Mesendoderm (in vitro differentiated cells): ENCODE measurements at regions not wholly inside any gene's neighbourhood (a gene's known extent, or its start where the extent isn't known, plus 50 kb on each side); places are given as distances from the start of the nearest gene placed in this dataset.

Experiments
- DNase-seq: peaks from one replicate; pipeline ENCODE4 v3.0.0; 2013
- H2AK5ac ChIP-seq: 2 replicates; pipeline ENCODE4 v1.6.1; 2013; ENCODE audit warnings: low read length, inconsistent platforms
- H2BK120ac ChIP-seq: 2 replicates; pipeline ENCODE4 v1.6.1; 2013; ENCODE audit warnings: low read depth, mild to moderate bottlenecking, low read length, moderate library complexity, mixed read lengths
- H2BK15ac ChIP-seq: replicated peaks from 2 replicates; pipeline ENCODE4 v1.6.1; 2013; ENCODE audit warnings: low read depth, mild to moderate bottlenecking, moderate library complexity
- H2BK5ac ChIP-seq: 2 replicates; pipeline ENCODE4 v1.6.1; 2013; ENCODE audit warnings: low read length, inconsistent platforms
- H3K18ac ChIP-seq: 2 replicates; pipeline ENCODE4 v1.6.1; 2013; ENCODE audit warnings: mild to moderate bottlenecking, low read length, mixed read lengths
- H3K23ac ChIP-seq: one replicate; pipeline ENCODE4 v1.6.1; 2013; ENCODE audit warnings: low read length
- H3K27ac ChIP-seq: 2 replicates; pipeline ENCODE4 v1.5.1; 2013; ENCODE audit warnings: low read depth, mild to moderate bottlenecking, inconsistent platforms, low read length, moderate library complexity
- H3K27me3 ChIP-seq: 2 replicates; pipeline ENCODE4 v1.6.1; 2013; ENCODE audit warnings: low read length, control low read depth, mild to moderate bottlenecking, inconsistent platforms; ENCODE audit not compliant: insufficient read depth, poor library complexity
- H3K36me3 ChIP-seq: 2 replicates; pipeline ENCODE4 v1.6.1; 2013; ENCODE audit warnings: low read length, inconsistent platforms; ENCODE audit not compliant: control insufficient read depth, insufficient read depth
- H3K4ac ChIP-seq: one replicate; pipeline ENCODE4 v1.6.1; 2013; ENCODE audit warnings: low read depth, mild to moderate bottlenecking, low read length, moderate library complexity
- H3K4me1 ChIP-seq: 2 replicates; pipeline ENCODE4 v1.6.1; 2013; ENCODE audit warnings: low read depth, low read length, inconsistent platforms; ENCODE audit not compliant: control insufficient read depth
- H3K4me2 ChIP-seq: 2 replicates; pipeline ENCODE4 v1.6.1; 2013; ENCODE audit warnings: low read length
- H3K4me3 ChIP-seq: 2 replicates; pipeline ENCODE4 v1.5.1; 2013; ENCODE audit warnings: mild to moderate bottlenecking, low read length
- H3K56ac ChIP-seq: one replicate; pipeline ENCODE4 v1.6.1; 2013; ENCODE audit warnings: low read length
- H3K79me1 ChIP-seq: 2 replicates; pipeline ENCODE4 v1.6.1; 2013; ENCODE audit warnings: low read length, inconsistent platforms
- H3K79me2 ChIP-seq: 2 replicates; pipeline ENCODE4 v1.6.1; 2013; ENCODE audit warnings: mild to moderate bottlenecking, low read length; ENCODE audit not compliant: control insufficient read depth, insufficient read depth
- H3K9ac ChIP-seq: 2 replicates; pipeline ENCODE4 v1.6.1; 2013; ENCODE audit warnings: low read length, inconsistent platforms
- H4K5ac ChIP-seq: one replicate; pipeline ENCODE4 v1.6.1; 2013; ENCODE audit warnings: low read length
- H4K8ac ChIP-seq: one replicate; pipeline ENCODE4 v1.6.1; 2013; ENCODE audit warnings: low read depth, mild to moderate bottlenecking, control low read depth, low read length, moderate library complexity
- WGBS: extraction: QIAGEN DNeasy Blood & Tissue Kit; methylation state at CpG from one replicate; pipeline ENCODE4 v1.1.7; 2013; ENCODE audit warnings: low lambda C conversion rate, missing lambda C conversion rate; ENCODE audit not compliant: insufficient coverage; ENCODE audit errors: extremely low coverage; 5-methylcytosine and 5-hydroxymethylcytosine counted together

DNA sequence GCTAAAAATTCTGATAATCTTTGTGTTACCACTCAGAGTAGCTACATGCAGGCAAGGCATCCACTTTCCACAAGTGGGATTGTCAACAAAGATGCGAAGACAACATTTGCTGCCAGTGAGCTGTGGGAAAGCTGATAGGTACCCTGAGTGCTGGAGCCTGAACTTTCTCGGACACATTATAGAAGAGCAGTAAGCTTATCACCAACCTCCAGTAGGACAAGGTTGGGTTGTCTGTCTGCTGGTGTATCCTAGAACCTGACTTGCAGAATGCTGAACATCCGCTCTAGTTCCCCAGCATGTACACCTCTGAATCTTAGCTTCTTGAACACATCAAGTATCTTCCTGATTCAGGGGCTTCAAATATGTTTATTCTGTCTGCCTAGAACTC lies 103.8 kb upstream of the PPM1H start:
- no CpG with 5 or more reads among the region's 3 CpGs for WGBS
- no peaks in the 10 kb centered on the region for H3K36me3 ChIP-seq
- H3K56ac ChIP-seq = no peak overlapping the region
- no peak overlapping the region for H4K8ac ChIP-seq
- no peaks in the 10 kb centered on the region for H3K4me1 ChIP-seq
- H3K79me2 ChIP-seq = no peaks in the 10 kb centered on the region
- H3K4me2 ChIP-seq = no peak overlapping the region
- DNase-seq = no peak
- no peak overlapping the region for H3K27ac ChIP-seq
- H2BK120ac ChIP-seq = no peak overlapping the region
- H3K23ac ChIP-seq = no peak overlapping the region
- no peak overlapping the region for H3K18ac ChIP-seq
- no peak overlapping the region for H2AK5ac ChIP-seq
- H3K27me3 ChIP-seq = no peaks in the 10 kb centered on the region
- H4K5ac ChIP-seq = no peak overlapping the region
- no peak overlapping the region for H2BK5ac ChIP-seq
- H3K4ac ChIP-seq = no peak overlapping the region
- no peak overlapping the region for H3K9ac ChIP-seq
- no peaks in the 10 kb centered on the region for H3K79me1 ChIP-seq
- H3K4me3 ChIP-seq = no peak overlapping the region
- no peak overlapping the region for H2BK15ac ChIP-seq

DNA sequence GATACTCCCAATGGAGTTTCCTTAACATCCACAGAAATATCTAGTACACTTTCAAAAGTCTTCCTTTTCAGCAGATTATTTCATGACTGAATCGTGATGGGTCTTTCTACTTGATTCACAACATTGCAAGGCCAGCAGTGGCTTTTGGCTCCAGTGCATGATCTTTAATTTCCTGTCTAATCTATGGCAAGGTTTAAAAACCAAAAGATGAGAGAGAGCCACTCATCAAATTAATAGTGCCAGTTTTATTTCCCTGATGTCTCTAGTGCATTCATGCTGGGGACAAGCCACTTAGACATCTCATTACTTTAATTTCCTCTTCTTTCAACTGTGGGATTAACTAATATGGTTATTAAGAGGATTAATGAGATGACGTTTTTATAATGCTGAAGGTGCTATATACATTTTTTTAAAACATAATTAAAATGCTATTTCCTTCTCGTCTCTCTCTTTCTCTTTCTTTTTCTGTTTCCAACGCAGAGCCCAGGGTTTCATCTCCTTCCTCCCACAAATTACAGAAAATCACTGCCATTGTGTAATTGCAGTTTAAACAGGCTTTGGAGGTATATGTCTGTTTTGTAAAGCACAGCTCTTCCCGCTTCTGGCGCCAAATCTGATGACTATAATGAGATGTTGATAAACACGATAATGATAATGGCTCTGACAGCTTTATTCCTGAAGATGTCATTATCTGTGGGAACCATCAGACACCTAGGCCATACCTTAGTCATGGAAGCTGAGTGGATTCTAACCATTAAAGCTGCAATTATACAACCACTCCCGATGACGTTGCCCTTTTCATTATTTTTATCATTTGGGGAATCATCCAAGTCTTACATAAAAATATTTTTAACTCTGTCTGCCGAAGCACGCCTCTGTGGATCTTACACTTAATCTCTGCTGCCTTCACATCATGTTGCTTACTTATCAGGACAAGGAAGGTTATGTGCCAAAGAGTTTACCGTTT lies 103.1 kb upstream of the PPM1H start:
- Histone ChIP-seq H3K79me2 (no peaks in the 10 kb centered on the region), H3K18ac (no peak overlapping the region), H2BK5ac (no peak overlapping the region), H3K27ac (no peak overlapping the region), H3K4me2 (no peak overlapping the region), H3K36me3 (no peaks in the 10 kb centered on the region), H2AK5ac (no peak overlapping the region), H2BK15ac (no peak overlapping the region), H4K8ac (no peak overlapping the region), H3K9ac (no peak overlapping the region), H3K23ac (no peak overlapping the region), H3K4me3 (no peak overlapping the region), H4K5ac (no peak overlapping the region), H3K27me3 (no peaks in the 10 kb centered on the region), H3K4ac (no peak overlapping the region), H2BK120ac (no peak overlapping the region), H3K79me1 (no peaks in the 10 kb centered on the region), H3K4me1 (no peaks in the 10 kb centered on the region), H3K56ac (no peak overlapping the region)
- DNase-seq = no peak
- WGBS = no CpG with 5 or more reads among the region's 12 CpGs

DNA sequence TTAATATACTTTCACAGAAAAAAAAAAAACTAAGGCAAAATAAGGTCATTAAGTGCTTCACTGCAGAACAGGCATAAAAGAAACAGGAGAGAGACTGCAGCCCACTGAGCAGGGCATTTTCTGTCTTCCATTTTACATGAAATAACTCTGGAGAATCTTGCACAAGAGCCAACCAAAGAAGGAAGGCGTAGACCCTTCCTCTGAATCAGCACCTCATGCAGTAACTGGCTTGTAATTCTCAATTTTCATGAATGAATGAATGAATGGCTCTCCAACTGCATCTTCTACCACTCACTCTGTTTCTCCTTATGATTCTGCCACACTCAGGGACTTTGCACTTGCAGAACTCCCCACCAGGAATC lies 102.0 kb upstream of the PPM1H start:
- no peak overlapping the region for H3K18ac ChIP-seq
- WGBS = no CpG with 5 or more reads among the region's 1 CpG

DNA sequence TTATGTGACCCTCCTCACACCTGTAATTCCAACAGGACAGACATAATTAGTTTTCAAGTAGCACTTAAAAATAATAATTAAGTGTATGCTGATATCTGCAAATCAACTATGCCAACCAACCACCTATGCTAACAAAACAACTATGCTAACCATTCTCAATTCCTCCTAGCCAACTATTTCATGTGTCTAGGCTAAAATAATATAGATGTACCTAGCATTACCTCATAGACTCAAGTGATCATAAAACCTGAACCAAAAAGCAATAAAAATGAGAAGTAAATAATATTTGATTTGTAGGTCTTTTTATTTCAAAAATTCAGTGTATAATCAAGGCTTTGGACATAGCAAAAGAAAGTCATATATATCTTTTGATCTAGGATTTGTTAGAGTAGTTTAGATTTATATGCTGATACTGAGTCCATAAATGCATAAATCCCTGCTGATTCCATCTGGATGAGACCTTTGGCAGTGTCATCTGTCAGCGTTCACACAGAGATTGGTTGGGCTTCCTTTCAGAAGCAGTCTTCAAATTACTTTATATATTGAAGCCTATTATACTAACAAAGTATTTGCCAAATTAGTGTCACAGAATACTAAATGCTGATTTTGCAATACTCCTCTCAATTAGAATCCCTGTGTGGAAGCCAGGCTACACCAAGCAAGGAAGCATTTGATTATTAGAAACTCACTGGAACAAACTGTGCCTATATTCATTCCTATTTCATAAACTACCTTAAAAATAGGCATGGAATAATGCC lies 101.4 kb upstream of the PPM1H start:
- H3K36me3 ChIP-seq = no peaks in the 10 kb centered on the region
- no peaks in the 10 kb centered on the region for H3K4me1 ChIP-seq
- H3K79me1 ChIP-seq = no peaks in the 10 kb centered on the region
- H4K8ac ChIP-seq = no peak overlapping the region
- H3K27me3 ChIP-seq = no peaks in the 10 kb centered on the region
- no peak overlapping the region for H2BK5ac ChIP-seq
- no peaks in the 10 kb centered on the region for H3K79me2 ChIP-seq
- no peak overlapping the region for H3K27ac ChIP-seq
- no peak overlapping the region for H3K18ac ChIP-seq
- H3K4me3 ChIP-seq = no peak overlapping the region
- no peak overlapping the region for H2AK5ac ChIP-seq
- WGBS = no CpG with 5 or more reads among the region's 1 CpG
- H3K56ac ChIP-seq = no peak overlapping the region
- no peak overlapping the region for H3K23ac ChIP-seq
- no peak overlapping the region for H2BK120ac ChIP-seq
- H3K4me2 ChIP-seq = no peak overlapping the region
- no peak overlapping the region for H2BK15ac ChIP-seq
- H4K5ac ChIP-seq = no peak overlapping the region
- no peak overlapping the region for H3K4ac ChIP-seq
- no peak overlapping the region for H3K9ac ChIP-seq
- DNase-seq = no peak

More for the DNA sequence above, 102.0 kb upstream of the PPM1H start:
- Histone ChIP-seq H2AK5ac (no peak overlapping the region), H3K4ac (no peak overlapping the region), H3K4me2 (no peak overlapping the region), H2BK15ac (no peak overlapping the region), H2BK5ac (no peak overlapping the region), H3K27me3 (no peaks in the 10 kb centered on the region), H3K4me1 (no peaks in the 10 kb centered on the region), H4K5ac (no peak overlapping the region), H3K27ac (no peak overlapping the region), H2BK120ac (no peak overlapping the region), H3K23ac (no peak overlapping the region), H3K9ac (no peak overlapping the region), H4K8ac (no peak overlapping the region), H3K56ac (no peak overlapping the region), H3K36me3 (no peaks in the 10 kb centered on the region), H3K4me3 (no peak overlapping the region), H3K79me1 (no peaks in the 10 kb centered on the region), H3K79me2 (no peaks in the 10 kb centered on the region)
- no peak for DNase-seq

DNA sequence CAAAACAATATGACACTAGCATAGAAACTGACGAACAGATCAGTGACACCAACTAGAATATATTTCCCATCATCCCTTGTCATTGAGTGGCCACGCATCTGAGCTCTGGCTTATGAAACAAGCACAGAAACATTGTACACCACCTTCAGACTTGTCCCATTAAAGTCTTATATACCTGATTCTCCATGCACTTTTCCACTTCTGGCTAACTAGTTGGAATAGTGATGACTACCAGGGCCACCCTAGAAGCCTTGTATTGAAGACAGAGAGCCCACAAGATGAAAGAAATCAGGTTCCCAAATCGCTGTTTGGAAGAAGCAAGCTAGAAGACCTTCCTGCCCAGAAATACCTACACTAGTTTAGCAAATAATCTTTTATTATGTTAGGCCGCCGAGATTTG lies 99.7 kb upstream of the PPM1H start:
- Histone ChIP-seq H3K56ac (no peak overlapping the region), H3K27ac (no peak overlapping the region), H4K5ac (no peak overlapping the region), H3K4me3 (no peak overlapping the region), H3K79me2 (no peaks in the 10 kb centered on the region), H3K23ac (no peak overlapping the region), H3K4me1 (no peaks in the 10 kb centered on the region), H2AK5ac (no peak overlapping the region), H3K79me1 (no peaks in the 10 kb centered on the region), H3K18ac (no peak overlapping the region), H4K8ac (no peak overlapping the region), H3K4me2 (no peak overlapping the region), H3K9ac (no peak overlapping the region), H2BK120ac (no peak overlapping the region), H3K4ac (no peak overlapping the region), H2BK5ac (no peak overlapping the region), H3K27me3 (no peaks in the 10 kb centered on the region), H3K36me3 (no peaks in the 10 kb centered on the region), H2BK15ac (no peak overlapping the region)
- DNase-seq = no peak
- WGBS = no CpG with 5 or more reads among the region's 5 CpGs
